ENCODE measurements at regions not wholly inside any gene's neighbourhood (a gene's known extent, or its start where the extent isn't known, plus 50 kb on each side); places are given as distances from the start of the nearest gene placed in this dataset.
"Not testable (repeated sequence)": the region's sequence is repeated elsewhere in the genome, so short reads cannot be mapped to it uniquely, and the experiment has no call there.

GRCh38 chr16:65744401-65744800, 622.1 kb upstream of the CDH5 start:
- DNase-seq, result no peak

- no peak for DNase-seq
Measured at GRCh38 chr16:65743558-65743957, 621.7 kb upstream of the CDH11 start.

DNA sequence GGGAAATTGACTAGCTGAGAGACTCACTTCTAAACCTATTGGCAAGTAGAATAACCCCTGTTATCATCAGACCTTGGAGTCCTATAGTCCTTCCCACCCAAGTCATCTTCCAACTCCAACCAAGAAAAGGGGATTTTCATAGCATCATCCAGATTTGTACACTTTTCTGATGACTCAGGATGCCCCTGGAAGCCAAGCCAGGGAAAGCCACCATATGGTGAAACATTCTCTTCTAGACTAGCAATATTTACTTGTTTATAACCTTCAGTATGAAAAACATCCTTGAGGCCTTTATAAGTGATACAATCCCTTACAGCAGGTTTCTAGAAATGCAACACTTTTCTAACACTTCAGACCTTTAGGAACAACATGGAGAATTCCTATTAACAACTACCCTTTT, 618.8 kb upstream of the CDH11 start:
- DNase-seq, result no peak

DNA sequence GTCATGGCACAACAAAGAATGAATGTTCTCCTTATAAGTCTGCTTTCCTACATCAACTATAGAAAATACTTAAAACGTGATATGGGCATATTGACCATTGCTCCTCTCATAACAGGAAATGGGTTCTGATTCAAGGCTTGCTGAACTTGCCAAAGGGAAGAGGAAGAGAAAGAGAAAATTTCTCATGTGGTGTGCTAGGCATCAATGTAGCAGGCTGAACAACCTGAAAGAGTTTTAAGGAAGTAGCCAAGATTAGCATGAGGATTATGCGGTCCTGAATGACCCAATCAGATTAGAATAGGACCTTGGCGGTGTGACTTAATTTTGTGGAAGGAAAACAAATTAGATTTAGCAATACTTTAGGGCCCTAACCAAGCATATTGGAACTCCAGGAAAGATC, 617.7 kb upstream of the CDH11 start:
- no peak for DNase-seq

DNA sequence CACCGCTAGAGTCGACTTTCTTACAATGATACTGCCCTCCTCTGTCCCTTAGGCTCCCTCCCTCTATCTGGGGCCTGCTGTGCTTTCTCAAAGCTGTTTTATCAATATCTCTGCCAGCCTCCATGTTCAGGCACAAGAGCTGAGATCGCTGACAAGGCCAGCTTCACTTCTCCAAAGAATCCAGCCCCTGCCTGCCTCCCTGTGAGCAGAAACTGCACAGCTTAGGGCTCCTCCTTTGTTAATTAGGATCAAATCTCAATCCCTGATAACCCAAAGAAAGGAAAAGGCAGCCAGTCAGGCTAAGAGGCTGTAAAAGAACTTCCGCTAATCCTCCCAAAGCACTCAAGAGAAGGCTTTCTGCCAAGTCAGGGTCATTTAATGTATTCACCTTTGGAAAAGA, 616.0 kb upstream of the CDH11 start:
- DNase-seq, result no peak

- not testable (repeated sequence) for DNase-seq
Measured at GRCh38 chr16:65735615-65736014, 613.8 kb upstream of the CDH11 start.

DNA sequence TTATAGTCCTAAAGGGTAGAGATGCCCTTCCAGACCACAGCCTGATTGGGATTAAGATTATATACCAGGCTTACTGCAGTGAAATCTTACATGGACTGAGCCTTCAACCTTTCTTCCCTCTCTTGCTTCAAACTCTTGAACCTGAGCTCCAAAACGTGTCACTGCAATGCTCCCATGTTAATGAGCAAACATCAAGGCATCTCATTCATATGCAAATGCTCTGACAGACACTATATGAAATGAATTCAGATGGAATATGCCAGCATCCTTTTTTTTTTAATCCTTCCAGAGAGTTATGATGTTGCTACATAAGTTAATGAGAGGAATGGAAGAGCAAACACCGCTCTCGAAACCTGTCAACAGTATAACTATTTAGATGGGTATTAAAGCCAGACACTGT, 611.9 kb upstream of the CDH11 start:
- no peak for DNase-seq

- no peak for DNase-seq
Measured at GRCh38 chr16:65731833-65732232, 610.0 kb upstream of the CDH11 start.

GRCh38 chr16:65728652-65729051, 606.8 kb upstream of the CDH11 start:
- DNase-seq, result no peak

DNA sequence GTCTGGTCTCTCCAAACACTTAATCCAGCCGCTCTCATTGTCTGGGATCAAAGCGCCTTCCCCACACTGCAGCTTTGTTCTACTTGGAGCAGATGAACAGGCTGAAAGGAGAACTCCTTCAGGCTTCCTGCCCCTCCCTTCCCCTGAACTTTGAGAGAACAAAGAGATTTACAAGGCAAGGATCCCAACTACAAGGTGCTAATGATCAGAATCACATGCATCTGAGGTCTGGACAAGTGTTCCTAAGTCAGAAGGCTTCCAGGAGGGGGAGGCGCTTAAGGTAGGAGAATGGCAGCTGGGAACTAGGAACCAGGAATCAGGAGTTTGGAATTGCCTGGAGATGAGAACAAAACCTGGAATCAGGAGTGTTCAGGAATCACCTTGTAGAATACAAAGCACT, 606.3 kb upstream of the CDH11 start:
- no peak for DNase-seq

DNA sequence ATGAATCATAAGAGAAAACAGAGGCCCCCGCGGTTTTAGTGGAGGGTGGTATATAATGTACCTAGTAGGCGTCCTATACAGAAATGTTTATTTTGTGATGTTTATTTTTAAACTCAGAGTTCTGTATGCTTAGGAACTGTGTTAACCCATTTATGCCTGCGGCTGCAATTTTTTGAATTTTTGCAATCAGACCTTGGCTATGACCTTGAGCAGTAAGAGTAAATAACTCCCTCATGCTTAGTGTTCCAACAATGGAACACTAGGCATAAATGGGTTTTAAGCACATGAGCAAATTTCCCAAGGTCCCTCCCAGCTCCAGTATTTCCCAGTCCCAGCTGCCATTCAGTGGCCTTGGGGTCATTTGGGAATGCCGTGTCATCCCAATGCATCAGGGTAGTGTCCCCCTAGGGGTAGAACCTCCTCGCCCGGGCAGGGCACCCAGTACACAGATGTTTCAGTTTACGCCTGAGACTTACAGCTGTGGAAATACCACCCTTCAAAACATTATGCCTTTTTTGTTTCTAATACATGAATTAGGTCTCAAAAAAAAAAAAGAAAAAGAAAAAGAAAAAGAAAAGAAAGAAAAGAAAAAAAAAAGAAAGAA, 605.8 kb upstream of the CDH11 start:
- DNase-seq, result no peak

GRCh38 chr16:65725156-65725845, 603.4 kb upstream of the CDH11 start:
- no peak for DNase-seq

GRCh38 chr16:65722429-65722828, 600.6 kb upstream of the CDH11 start:
- DNase-seq, result no peak

GRCh38 chr16:65717846-65718245, 596.0 kb upstream of the CDH11 start:
- no peak for DNase-seq

DNA sequence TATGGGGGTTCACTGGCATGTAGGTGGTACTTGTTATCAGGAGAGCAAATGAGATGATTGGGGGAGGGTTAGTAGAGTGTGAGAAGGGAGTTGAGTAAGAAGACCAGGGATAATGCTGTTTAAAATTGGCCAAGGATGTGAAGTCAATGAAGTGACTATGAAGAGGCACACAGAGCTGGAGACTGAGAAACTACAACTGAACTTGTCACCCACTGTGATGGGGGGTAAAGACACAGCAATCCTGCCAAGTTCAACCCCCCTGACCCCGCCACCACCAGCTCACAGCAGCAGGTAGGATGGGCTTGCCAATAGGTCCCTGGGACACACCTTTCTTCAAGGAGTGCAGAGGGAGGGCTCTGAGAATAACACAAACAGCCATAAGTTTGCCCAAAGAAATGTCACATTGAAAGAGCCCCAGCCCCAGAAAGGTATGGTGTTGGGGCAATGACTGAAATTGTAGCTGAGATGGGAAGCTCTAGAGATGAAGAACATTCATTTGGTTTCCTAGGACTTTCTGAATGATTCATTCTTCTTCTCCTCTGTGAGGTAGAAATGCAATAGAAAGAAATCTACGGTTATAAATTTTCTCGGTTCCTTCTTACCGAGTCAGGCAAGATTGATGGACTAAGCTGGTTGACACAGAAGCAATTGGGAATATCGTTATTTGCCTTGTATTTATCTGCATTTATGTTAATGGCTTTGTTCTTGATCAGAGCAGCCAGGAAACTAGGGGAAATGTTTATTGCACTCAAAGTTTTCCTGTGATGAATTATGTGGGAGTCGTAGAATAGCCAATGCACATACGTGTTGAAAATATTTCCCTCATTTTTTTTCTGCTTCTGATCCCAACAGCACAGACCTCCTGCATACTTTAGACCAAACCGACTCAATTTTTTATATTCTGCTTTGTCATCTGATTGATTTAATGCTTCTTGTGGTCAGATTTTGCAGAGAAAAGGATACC, 595.2 kb upstream of the CDH11 start:
- no peak for DNase-seq

DNA sequence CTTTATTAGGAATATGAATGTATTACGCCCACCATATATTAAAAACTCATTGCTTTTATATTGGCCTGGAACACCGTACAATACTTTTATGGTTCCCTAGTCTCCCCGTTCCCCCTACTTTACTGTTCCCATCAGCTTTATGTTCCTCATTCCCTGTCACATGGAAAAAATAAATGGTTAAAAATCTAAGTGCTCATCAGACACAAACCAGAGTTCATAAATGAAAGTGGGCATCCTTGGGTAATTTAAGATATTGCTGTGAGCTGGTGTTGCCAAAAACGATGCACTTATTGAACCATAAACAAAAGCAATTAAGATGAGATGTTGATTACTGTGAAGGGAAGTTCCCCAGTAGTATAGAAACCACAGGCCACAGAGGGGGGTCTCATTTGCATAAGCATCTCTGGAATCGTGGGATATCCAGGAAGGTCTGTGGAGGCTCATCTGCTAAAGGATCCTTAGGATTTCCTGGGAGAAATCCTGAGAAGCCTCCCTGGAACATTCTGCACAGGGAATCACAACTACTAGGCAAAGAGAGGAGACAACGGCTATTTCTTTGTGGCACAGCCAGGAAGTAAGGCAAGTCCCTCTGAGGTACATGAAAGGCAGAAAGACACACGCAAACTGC, 591.4 kb upstream of the CDH11 start:
- no peak for DNase-seq

- no peak for DNase-seq
Measured at GRCh38 chr16:65710107-65710506, 588.2 kb upstream of the CDH11 start.

DNA sequence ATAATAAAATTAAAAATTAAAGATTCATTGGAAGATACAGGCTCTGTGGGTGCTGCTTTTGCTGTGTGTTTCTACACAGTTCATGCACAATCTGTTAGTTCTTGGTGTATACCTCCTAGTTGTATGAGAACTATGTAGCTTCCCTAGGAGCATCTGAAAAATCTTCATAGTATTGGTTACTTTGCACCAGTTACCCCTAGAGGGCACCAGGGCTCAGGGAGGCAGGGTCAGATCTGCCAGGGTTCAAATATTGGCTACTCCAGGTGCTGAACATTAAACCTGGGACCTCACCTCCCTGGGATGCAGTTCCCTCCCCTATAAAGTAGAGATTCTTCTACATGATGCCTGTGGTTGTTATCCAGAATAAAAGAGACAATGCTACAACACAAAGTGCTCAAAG, 583.0 kb upstream of the CDH11 start:
- no peak for DNase-seq

DNA sequence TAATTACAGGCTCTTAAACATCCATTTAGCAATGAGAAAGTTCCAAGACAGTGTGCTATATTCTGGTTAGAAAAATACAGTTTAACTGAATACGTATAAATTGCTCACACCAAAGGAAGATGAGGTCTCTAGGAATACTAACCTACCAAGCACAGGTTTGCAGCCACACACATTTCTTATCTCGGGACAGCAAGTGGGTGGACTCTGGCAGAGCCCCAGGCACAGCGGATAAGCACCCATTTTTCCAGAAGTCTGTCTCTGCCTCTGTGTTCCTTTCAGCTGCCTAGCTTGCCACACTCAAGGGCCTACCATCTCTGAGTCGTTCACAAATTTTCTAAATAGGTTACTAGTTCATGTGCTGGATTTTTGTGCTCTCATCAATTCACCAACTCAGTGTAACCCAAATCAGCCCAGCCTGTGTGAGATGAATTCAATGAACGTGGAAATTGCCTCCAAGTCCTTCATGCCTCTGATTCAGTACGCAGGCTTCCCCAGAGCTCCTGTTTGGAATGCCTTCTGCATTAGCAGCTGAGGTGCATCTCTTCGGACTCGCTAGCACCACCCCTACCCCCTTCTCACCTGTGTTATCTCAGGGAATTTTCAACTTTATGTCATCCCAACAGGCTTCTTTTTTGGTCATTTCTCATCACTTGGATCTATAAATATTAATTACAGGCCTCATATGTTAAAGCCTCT, 581.0 kb upstream of the CDH11 start:
- DNase-seq, result no peak

DNA sequence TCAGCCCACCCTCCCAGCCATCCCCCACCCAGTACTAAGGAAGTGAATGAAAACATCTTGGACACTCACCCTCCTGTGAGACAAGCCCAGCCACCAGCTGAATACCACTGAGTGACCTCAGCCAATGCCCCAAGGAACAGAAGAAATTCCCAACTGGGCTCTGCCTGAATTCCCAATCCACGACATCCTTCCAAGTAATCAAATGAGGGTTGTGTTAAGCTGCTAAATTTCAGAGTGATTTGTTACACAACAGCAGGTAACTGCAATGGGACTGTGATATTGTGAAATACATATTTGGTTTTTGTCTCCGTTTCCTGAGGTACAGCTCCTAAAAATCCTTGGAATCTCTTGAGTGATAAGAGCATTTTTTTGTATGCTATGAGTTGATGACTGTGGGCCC, 578.7 kb upstream of the CDH11 start:
- DNase-seq, result no peak

GRCh38 chr16:65698791-65699321, 577.0 kb upstream of the CDH11 start:
- no peak for DNase-seq

DNA sequence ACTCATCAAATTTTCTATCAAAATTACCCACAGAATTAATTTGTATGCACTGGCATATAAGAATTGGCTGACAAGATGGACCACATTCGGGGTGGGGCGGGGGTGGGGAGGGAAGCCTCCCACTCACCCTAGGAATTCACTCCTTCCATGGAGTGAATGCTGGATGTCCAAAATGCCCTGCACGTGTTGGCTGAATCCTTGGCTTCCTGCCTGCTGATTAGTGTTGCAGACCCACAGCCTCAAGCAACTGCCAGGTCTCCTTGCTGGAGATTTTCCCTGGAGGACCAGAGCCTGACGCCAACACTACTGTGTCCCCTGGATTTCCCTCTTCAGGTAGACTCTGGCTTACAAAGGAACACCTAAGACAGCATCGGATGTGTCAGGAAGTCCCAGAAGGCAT, 575.7 kb upstream of the CDH11 start:
- no peak for DNase-seq

GRCh38 chr16:65697065-65697464, 575.2 kb upstream of the CDH11 start:
- no peak for DNase-seq

Measured in activated CD4-positive, alpha-beta T cell treated with anti-CD3 and anti-CD28 coated beads, Interleukin-2, amount 50 U/mL, for 4 hours (primary cell).